ENCODE measurements at regions not wholly inside any gene's neighbourhood (a gene's known extent, or its start where the extent isn't known, plus 50 kb on each side); places are given as distances from the start of the nearest gene placed in this dataset.

- TF ChIP-seq CTCF (IDR thresholded peaks at IDR 0.05): no peak
- TF ChIP-seq POLR2AphosphoS5 (IDR thresholded peaks at IDR 0.05): no peak
- no peak for TF ChIP-seq POLR2A (IDR thresholded peaks at IDR 0.05)
These were observed 1480.5 kb upstream of the IGFBP7 start for GRCh38 chr4:58590722-58591121.
